ENCODE measurements at regions not wholly inside any gene's neighbourhood (a gene's known extent, or its start where the extent isn't known, plus 50 kb on each side); places are given as distances from the start of the nearest gene placed in this dataset.

DNA sequence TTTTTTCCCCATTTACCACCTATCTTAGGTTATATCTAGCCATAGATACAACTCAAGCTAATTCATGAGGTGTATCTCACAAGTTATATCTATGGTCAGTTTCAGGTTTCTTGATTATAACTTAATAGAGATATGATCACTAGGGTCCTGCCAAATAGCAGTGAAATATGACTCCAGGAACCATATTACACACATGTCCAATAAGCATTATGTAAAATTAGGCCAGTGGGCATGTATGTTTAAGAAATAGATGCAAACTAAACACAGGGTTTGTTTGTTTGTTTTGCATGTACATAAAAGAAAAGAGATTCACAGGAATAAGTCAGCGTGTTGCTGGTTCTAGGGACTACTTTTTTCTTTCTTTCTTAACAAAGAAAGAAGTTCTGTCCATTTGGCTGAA is 112.5 kb upstream of the ST6GALNAC5 start:
- DNase-seq (ENCODE audit: low read depth, low spot score) (no peak), ATAC-seq (no peak), FAIRE-seq (no peak)
- RAD21 ChIA-PET (ENCODE audit: unreplicated experiment), result no interaction called here
- Histone ChIP-seq H3K4me1 (ENCODE audit: control insufficient read depth, insufficient read depth, low read length) (no peaks in the 10 kb centered on the region), H3K79me2 (ENCODE audit: control insufficient read depth, insufficient read depth, low read length) (no peaks in the 10 kb centered on the region), H3K9me3 (replicated peaks; ENCODE audit: control insufficient read depth, insufficient read depth, low read length) (no peaks in the 10 kb centered on the region), H2AFZ (ENCODE audit: control insufficient read depth, low read depth, low read length) (no peak overlapping the region), H3K36me3 (ENCODE audit: control insufficient read depth in 2 of 2, insufficient read depth in 2 of 2, low read length in 1 of 2) (no peaks in the 10 kb centered on the region), H3K4me2 (ENCODE audit: control insufficient read depth, insufficient read depth) (no peak overlapping the region), H3K4me3 (no peak overlapping the region), H3K27ac (ENCODE audit: control insufficient read depth, insufficient read depth) (no peak overlapping the region), H3K27me3 (replicated peaks in 1 of 2; ENCODE audit: control insufficient read depth in 2 of 2, insufficient read depth in 2 of 2, low read length in 1 of 2) (no peaks in the 10 kb centered on the region), H3K9ac (ENCODE audit: control insufficient read depth, insufficient read depth, low read length) (no peak overlapping the region), H4K20me1 (ENCODE audit: control insufficient read depth, insufficient read depth) (no peaks in the 10 kb centered on the region)
- SMC1A ChIA-PET (ENCODE audit: uncharacterized antibody, unreplicated experiment), result interaction anchor here (1.2 kb wide), 1 partner anchor 15 kb away, joined by 3 read pairs; no protein-coding TSS in a partner anchor
- POLR2A ChIA-PET, result no interaction called here
- CTCF ChIA-PET, result no interaction called here
- no TSS peak for BruUV-seq (replicated peaks)
- in situ Hi-C loops (cut with MboI), result no loop called here
- WGBS (ENCODE audit: insufficient coverage, insufficient replicate concordance, low lambda C conversion rate, missing lambda C conversion rate), result 0% methylated on average over 1 of the region's 1 CpG
- intact Hi-C loops (cut with micrococcal nuclease; ENCODE audit: unreplicated experiment), result no loop called here
- TF ChIP-seq, protein P1, sequence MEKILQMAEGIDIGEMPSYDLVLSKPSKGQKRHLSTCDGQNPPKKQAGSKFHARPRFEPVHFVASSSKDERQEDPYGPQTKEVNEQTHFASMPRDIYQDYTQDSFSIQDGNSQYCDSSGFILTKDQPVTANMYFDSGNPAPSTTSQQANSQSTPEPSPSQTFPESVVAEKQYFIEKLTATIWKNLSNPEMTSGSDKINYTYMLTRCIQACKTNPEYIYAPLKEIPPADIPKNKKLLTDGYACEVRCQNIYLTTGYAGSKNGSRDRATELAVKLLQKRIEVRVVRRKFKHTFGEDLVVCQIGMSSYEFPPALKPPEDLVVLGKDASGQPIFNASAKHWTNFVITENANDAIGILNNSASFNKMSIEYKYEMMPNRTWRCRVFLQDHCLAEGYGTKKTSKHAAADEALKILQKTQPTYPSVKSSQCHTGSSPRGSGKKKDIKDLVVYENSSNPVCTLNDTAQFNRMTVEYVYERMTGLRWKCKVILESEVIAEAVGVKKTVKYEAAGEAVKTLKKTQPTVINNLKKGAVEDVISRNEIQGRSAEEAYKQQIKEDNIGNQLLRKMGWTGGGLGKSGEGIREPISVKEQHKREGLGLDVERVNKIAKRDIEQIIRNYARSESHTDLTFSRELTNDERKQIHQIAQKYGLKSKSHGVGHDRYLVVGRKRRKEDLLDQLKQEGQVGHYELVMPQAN (conservative IDR thresholded peaks at IDR 0.05), result no peak
- TF ChIP-seq ZNF207 (IDR thresholded peaks at IDR 0.05; ENCODE audit: borderline replicate concordance), result no peak
- TF ChIP-seq, protein P2, sequence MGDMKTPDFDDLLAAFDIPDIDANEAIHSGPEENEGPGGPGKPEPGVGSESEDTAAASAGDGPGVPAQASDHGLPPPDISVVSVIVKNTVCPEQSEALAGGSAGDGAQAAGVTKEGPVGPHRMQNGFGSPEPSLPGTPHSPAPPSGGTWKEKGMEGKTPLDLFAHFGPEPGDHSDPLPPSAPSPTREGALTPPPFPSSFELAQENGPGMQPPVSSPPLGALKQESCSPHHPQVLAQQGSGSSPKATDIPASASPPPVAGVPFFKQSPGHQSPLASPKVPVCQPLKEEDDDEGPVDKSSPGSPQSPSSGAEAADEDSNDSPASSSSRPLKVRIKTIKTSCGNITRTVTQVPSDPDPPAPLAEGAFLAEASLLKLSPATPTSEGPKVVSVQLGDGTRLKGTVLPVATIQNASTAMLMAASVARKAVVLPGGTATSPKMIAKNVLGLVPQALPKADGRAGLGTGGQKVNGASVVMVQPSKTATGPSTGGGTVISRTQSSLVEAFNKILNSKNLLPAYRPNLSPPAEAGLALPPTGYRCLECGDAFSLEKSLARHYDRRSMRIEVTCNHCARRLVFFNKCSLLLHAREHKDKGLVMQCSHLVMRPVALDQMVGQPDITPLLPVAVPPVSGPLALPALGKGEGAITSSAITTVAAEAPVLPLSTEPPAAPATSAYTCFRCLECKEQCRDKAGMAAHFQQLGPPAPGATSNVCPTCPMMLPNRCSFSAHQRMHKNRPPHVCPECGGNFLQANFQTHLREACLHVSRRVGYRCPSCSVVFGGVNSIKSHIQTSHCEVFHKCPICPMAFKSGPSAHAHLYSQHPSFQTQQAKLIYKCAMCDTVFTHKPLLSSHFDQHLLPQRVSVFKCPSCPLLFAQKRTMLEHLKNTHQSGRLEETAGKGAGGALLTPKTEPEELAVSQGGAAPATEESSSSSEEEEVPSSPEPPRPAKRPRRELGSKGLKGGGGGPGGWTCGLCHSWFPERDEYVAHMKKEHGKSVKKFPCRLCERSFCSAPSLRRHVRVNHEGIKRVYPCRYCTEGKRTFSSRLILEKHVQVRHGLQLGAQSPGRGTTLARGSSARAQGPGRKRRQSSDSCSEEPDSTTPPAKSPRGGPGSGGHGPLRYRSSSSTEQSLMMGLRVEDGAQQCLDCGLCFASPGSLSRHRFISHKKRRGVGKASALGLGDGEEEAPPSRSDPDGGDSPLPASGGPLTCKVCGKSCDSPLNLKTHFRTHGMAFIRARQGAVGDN (IDR thresholded peaks at IDR 0.05), result no peak
- TF ChIP-seq, protein P3, sequence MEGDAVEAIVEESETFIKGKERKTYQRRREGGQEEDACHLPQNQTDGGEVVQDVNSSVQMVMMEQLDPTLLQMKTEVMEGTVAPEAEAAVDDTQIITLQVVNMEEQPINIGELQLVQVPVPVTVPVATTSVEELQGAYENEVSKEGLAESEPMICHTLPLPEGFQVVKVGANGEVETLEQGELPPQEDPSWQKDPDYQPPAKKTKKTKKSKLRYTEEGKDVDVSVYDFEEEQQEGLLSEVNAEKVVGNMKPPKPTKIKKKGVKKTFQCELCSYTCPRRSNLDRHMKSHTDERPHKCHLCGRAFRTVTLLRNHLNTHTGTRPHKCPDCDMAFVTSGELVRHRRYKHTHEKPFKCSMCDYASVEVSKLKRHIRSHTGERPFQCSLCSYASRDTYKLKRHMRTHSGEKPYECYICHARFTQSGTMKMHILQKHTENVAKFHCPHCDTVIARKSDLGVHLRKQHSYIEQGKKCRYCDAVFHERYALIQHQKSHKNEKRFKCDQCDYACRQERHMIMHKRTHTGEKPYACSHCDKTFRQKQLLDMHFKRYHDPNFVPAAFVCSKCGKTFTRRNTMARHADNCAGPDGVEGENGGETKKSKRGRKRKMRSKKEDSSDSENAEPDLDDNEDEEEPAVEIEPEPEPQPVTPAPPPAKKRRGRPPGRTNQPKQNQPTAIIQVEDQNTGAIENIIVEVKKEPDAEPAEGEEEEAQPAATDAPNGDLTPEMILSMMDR (IDR thresholded peaks at IDR 0.05 in 2 of 3, conservative IDR thresholded peaks at IDR 0.05 in 1 of 3; ENCODE audit: control insufficient read depth in 2 of 3, extremely low read depth in 1 of 3, insufficient read depth in 1 of 3, low read depth in 3 of 3, low read length in 3 of 3), result no peak
- no peak for TF ChIP-seq SMAD5 (IDR thresholded peaks at IDR 0.05; ENCODE audit: low read depth)
- TF ChIP-seq NFIC (IDR thresholded peaks at IDR 0.05; ENCODE audit: low read depth, low read length), result no peak
- no peak for TF ChIP-seq TCF3 (IDR thresholded peaks at IDR 0.05; ENCODE audit: borderline replicate concordance, insufficient read depth, low read depth, low read length)
- TF ChIP-seq, protein P4, sequence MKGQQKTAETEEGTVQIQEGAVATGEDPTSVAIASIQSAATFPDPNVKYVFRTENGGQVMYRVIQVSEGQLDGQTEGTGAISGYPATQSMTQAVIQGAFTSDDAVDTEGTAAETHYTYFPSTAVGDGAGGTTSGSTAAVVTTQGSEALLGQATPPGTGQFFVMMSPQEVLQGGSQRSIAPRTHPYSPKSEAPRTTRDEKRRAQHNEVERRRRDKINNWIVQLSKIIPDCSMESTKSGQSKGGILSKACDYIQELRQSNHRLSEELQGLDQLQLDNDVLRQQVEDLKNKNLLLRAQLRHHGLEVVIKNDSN (IDR thresholded peaks at IDR 0.05; ENCODE audit: borderline replicate concordance, extremely low read length, insufficient read depth, low read depth, low read length), result no peak
- TF ChIP-seq, protein P5, sequence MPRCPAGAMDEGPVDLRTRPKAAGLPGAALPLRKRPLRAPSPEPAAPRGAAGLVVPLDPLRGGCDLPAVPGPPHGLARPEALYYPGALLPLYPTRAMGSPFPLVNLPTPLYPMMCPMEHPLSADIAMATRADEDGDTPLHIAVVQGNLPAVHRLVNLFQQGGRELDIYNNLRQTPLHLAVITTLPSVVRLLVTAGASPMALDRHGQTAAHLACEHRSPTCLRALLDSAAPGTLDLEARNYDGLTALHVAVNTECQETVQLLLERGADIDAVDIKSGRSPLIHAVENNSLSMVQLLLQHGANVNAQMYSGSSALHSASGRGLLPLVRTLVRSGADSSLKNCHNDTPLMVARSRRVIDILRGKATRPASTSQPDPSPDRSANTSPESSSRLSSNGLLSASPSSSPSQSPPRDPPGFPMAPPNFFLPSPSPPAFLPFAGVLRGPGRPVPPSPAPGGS (IDR thresholded peaks at IDR 0.05; ENCODE audit: borderline replicate concordance, insufficient read depth, low read depth, low read length, poor library complexity, severe bottlenecking), result no peak
- TF ChIP-seq, protein P6, sequence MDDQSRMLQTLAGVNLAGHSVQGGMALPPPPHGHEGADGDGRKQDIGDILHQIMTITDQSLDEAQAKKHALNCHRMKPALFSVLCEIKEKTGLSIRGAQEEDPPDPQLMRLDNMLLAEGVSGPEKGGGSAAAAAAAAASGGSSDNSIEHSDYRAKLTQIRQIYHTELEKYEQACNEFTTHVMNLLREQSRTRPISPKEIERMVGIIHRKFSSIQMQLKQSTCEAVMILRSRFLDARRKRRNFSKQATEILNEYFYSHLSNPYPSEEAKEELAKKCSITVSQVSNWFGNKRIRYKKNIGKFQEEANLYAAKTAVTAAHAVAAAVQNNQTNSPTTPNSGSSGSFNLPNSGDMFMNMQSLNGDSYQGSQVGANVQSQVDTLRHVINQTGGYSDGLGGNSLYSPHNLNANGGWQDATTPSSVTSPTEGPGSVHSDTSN (IDR thresholded peaks at IDR 0.05; ENCODE audit: insufficient replicate concordance, low read depth, low read length), result no peak

All from GM12878 (cell line).